IPS DF 4.7 (cell line): ENCODE measurements at regions not wholly inside any gene's neighbourhood (a gene's known extent, or its start where the extent isn't known, plus 50 kb on each side); places are given as distances from the start of the nearest gene placed in this dataset.
"Not testable (repeated sequence)": the region's sequence is repeated elsewhere in the genome, so short reads cannot be mapped to it uniquely, and the experiment has no call there.

Experiments used
- DNase-seq: peaks from one replicate; pipeline ENCODE4 v3.0.0-alpha.2; 2013; ENCODE audit warnings: low spot score; ENCODE audit errors: extremely low read depth

- DNase-seq: not testable (repeated sequence)
These were observed 80.3 kb downstream of the ANXA5 start for GRCh38 chr4:121616449-121616848.

- no peak for DNase-seq
These were observed 82.7 kb downstream of the ANXA5 start for GRCh38 chr4:121614101-121614500.

GRCh38 chr4:121599049-121599448 is 97.7 kb downstream of the ANXA5 start:
- DNase-seq: no peak

GRCh38 chr4:121597346-121597934 is 99.3 kb downstream of the ANXA5 start:
- DNase-seq: no peak

- no peak for DNase-seq
These were observed 101.8 kb downstream of the ANXA5 start for GRCh38 chr4:121594796-121595526.

GRCh38 chr4:121593760-121594159 is 103.0 kb downstream of the ANXA5 start:
- no peak for DNase-seq

- not testable (repeated sequence) for DNase-seq
These were observed 104.5 kb downstream of the ANXA5 start for GRCh38 chr4:121592257-121592656.

GRCh38 chr4:121584836-121585235 is 111.9 kb downstream of the ANXA5 start:
- no peak for DNase-seq

- DNase-seq: no peak
These were observed 113.4 kb downstream of the ANXA5 start for GRCh38 chr4:121583396-121583795.

- no peak for DNase-seq
These were observed 114.5 kb downstream of the ANXA5 start for GRCh38 chr4:121582296-121582695.

GRCh38 chr4:121575392-121575791 is 121.4 kb downstream of the ANXA5 start:
- not testable (repeated sequence) for DNase-seq

GRCh38 chr4:121574618-121575017 is 122.2 kb downstream of the ANXA5 start:
- no peak for DNase-seq

- DNase-seq: no peak
These were observed 129.0 kb downstream of the ANXA5 start for GRCh38 chr4:121567748-121568147.

GRCh38 chr4:121564840-121565375 is 131.9 kb downstream of the ANXA5 start:
- DNase-seq: no peak

GRCh38 chr4:121562811-121563210 is 134.0 kb downstream of the ANXA5 start:
- DNase-seq: no peak

- no peak for DNase-seq
These were observed 141.3 kb downstream of the ANXA5 start for GRCh38 chr4:121555315-121556107.

GRCh38 chr4:121554382-121554781 is 142.4 kb downstream of the ANXA5 start:
- DNase-seq: no peak

GRCh38 chr4:121551881-121552280 is 144.9 kb downstream of the ANXA5 start:
- no peak for DNase-seq

GRCh38 chr4:121551271-121551670 is 145.5 kb downstream of the ANXA5 start:
- DNase-seq: no peak

GRCh38 chr4:121541696-121542095 is 155.1 kb downstream of the ANXA5 start:
- DNase-seq: no peak

GRCh38 chr4:121535351-121535750 is 154.5 kb upstream of the QRFPR start:
- DNase-seq: no peak

- DNase-seq: no peak
These were observed 153.4 kb upstream of the QRFPR start for GRCh38 chr4:121534187-121534586.
